ENCODE measurements at regions not wholly inside any gene's neighbourhood (a gene's known extent, or its start where the extent isn't known, plus 50 kb on each side); places are given as distances from the start of the nearest gene placed in this dataset.

GRCh38 chr14:41403360-41403759 is 203.3 kb upstream of the LRFN5 start:
- H3K27me3 Mint-ChIP-seq, result no peaks in the 10 kb centered on the region
- no peak for DNase-seq
- no peak for ATAC-seq
- H3K36me3 Mint-ChIP-seq (ENCODE audit: low read depth), result no peaks in the 10 kb centered on the region
- no peak overlapping the region for H3K4me3 Mint-ChIP-seq
- H3K9me3 Mint-ChIP-seq (ENCODE audit: low read depth), result peaks cover 3% of the 10 kb centered on the region
- H3K4me1 Mint-ChIP-seq, result no peaks in the 10 kb centered on the region
- H3K27ac Mint-ChIP-seq, result no peak overlapping the region
- ChIA-PET POLR2A (interaction anchor here (0.6 kb wide), 1 partner anchor 1789 kb away, joined by 5 read pairs; no protein-coding TSS in a partner anchor), CTCF (no interaction called here)
- intact Hi-C loops (cut with DNase I, micrococcal nuclease), result no loop called here

DNA sequence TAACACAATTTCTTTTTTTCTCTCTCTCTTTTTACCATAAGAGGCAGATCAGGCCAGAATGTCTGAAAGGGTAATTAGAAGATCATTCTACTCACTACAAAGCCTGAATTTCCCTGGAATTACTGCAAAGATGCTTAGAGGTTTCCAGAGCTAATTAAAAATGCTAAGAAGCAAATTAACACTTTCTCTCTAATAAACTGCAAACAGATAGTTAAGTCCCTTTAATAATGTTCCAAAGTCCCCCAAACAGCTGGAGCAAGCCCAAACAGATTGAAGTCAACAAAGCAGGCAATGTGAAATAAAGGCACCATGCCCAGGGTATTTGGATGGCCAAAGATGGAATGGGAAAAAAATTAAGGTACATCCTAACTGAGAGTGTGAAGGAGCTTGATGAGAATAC is 208.8 kb upstream of the LRFN5 start:
- CTCF ChIA-PET, result interaction anchor here (1.0 kb wide), 1 partner anchor 9 kb away, joined by 3 read pairs; no protein-coding TSS in a partner anchor
- Mint-ChIP-seq H3K27ac (no peak overlapping the region), H3K27me3 (no peaks in the 10 kb centered on the region), H3K4me1 (no peaks in the 10 kb centered on the region), H3K36me3 (ENCODE audit: low read depth) (no peaks in the 10 kb centered on the region), H3K9me3 (ENCODE audit: low read depth) (peaks cover 5% of the 10 kb centered on the region), H3K4me3 (no peak overlapping the region)
- no peak for DNase-seq
- intact Hi-C loops (cut with DNase I, micrococcal nuclease), result no loop called here
- no peak for ATAC-seq
- POLR2A ChIA-PET, result no interaction called here

- POLR2A ChIA-PET, result no interaction called here
- intact Hi-C loops (cut with DNase I, micrococcal nuclease), result no loop called here
- DNase-seq, result no peak
- peaks cover 2% of the 10 kb centered on the region for H3K9me3 Mint-ChIP-seq (ENCODE audit: low read depth)
- no peaks in the 10 kb centered on the region for H3K27me3 Mint-ChIP-seq
- CTCF ChIA-PET, result no interaction called here
- H3K4me3 Mint-ChIP-seq, result no peak overlapping the region
- H3K36me3 Mint-ChIP-seq (ENCODE audit: low read depth), result no peaks in the 10 kb centered on the region
- no peak overlapping the region for H3K27ac Mint-ChIP-seq
- no peaks in the 10 kb centered on the region for H3K4me1 Mint-ChIP-seq
- ATAC-seq, result no peak
These were observed 213.2 kb upstream of the LRFN5 start for GRCh38 chr14:41393512-41393911.

GRCh38 chr14:41392226-41392625 is 214.4 kb upstream of the LRFN5 start:
- no peak overlapping the region for H3K27ac Mint-ChIP-seq
- no peaks in the 10 kb centered on the region for H3K36me3 Mint-ChIP-seq (ENCODE audit: low read depth)
- CTCF ChIA-PET, result interaction anchor here (0.7 kb wide), 1 partner anchor 30 kb away, joined by 3 read pairs; no protein-coding TSS in a partner anchor
- DNase-seq (no peak), ATAC-seq (no peak)
- no peaks in the 10 kb centered on the region for H3K27me3 Mint-ChIP-seq
- H3K9me3 Mint-ChIP-seq (ENCODE audit: low read depth), result peaks cover 2% of the 10 kb centered on the region
- intact Hi-C loops (cut with DNase I, micrococcal nuclease), result no loop called here
- H3K4me3 Mint-ChIP-seq, result no peak overlapping the region
- no peaks in the 10 kb centered on the region for H3K4me1 Mint-ChIP-seq
- POLR2A ChIA-PET, result no interaction called here

GRCh38 chr14:41389355-41389754 is 217.3 kb upstream of the LRFN5 start:
- ATAC-seq, result no peak
- ChIA-PET POLR2A (no interaction called here), CTCF (interaction anchor here (1.1 kb wide), 1 partner anchor 9 kb away, joined by 3 read pairs; no protein-coding TSS in a partner anchor)
- no peaks in the 10 kb centered on the region for H3K36me3 Mint-ChIP-seq (ENCODE audit: low read depth)
- intact Hi-C loops (cut with DNase I, micrococcal nuclease), result no loop called here
- no peak for DNase-seq
- H3K4me3 Mint-ChIP-seq, result no peak overlapping the region
- no peaks in the 10 kb centered on the region for H3K4me1 Mint-ChIP-seq
- no peaks in the 10 kb centered on the region for H3K27me3 Mint-ChIP-seq
- H3K9me3 Mint-ChIP-seq (ENCODE audit: low read depth), result peaks cover 3% of the 10 kb centered on the region
- H3K27ac Mint-ChIP-seq, result no peak overlapping the region

DNA sequence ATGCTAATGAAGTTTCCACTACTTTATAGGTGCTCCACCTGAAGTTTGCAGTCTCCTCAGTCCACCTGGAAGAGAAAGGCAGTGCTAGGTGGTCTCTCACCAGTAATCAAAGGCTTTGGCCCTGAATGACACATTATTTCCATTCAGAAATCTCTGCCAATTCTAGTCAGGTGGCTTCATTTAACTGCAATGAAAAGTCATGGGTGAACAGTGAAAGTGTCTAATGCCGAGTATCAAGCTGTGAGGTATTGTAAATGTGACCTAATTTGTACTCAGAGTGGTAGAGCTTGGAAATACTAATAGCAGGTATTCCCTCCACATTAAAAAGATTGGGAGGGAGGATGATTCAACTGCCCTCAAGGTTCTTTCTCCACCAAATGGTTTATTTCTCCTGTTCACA is 220.9 kb upstream of the LRFN5 start:
- no peaks in the 10 kb centered on the region for H3K36me3 Mint-ChIP-seq (ENCODE audit: low read depth)
- no peak overlapping the region for H3K4me3 Mint-ChIP-seq
- intact Hi-C loops (cut with DNase I, micrococcal nuclease), result no loop called here
- peaks cover 3% of the 10 kb centered on the region for H3K9me3 Mint-ChIP-seq (ENCODE audit: low read depth)
- no peak overlapping the region for H3K27ac Mint-ChIP-seq
- no peaks in the 10 kb centered on the region for H3K4me1 Mint-ChIP-seq
- ATAC-seq (no peak), DNase-seq (no peak)
- POLR2A ChIA-PET, result no interaction called here
- H3K27me3 Mint-ChIP-seq, result no peaks in the 10 kb centered on the region
- CTCF ChIA-PET, result no interaction called here

DNA sequence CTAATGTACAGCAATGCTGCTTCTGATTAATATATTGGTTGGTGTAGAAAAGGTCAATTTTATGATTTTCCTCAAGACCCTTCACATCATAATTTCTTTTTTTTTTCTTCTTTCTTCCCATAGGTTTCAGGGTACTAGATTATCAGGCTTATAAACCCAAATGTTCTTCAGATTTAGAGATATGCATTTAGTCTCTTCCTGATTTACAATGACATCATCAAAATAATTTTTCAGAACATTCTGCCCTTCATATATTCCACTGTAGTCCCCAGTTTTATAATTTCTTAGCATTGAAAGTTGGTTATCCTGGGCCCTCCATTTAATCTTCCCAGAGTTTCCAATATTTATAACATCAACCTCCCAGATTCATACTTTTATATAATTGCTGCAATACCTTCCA is 226.7 kb upstream of the LRFN5 start:
- DNase-seq (no peak), ATAC-seq (no peak)
- Mint-ChIP-seq H3K36me3 (ENCODE audit: low read depth) (no peaks in the 10 kb centered on the region), H3K4me3 (no peak overlapping the region), H3K4me1 (no peaks in the 10 kb centered on the region), H3K27me3 (no peaks in the 10 kb centered on the region), H3K27ac (no peak overlapping the region), H3K9me3 (ENCODE audit: low read depth) (peaks cover 2% of the 10 kb centered on the region)
- CTCF ChIA-PET, result no interaction called here
- POLR2A ChIA-PET, result no interaction called here
- intact Hi-C loops (cut with DNase I, micrococcal nuclease), result no loop called here

DNA sequence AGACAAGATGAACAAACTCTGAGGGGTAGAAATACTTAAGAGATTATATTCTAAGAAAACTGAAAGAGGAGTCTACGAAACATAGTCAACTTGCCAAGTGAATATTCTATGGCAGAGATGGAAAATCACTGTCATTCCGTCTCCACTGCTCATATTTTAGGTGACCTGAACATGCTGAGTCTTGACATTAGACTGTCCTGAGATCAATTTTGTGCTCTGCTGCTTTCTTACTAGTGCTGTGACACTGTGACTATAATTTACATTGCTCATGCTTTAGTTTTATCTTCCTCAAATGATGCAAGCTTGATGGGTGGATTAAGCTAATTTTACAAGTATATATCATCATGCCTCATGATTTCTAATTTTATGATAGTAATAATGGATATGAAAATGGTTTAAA is 228.2 kb upstream of the LRFN5 start:
- no peak for ATAC-seq
- Mint-ChIP-seq H3K4me1 (no peaks in the 10 kb centered on the region), H3K27ac (no peak overlapping the region), H3K36me3 (ENCODE audit: low read depth) (no peaks in the 10 kb centered on the region), H3K27me3 (no peaks in the 10 kb centered on the region), H3K4me3 (no peak overlapping the region), H3K9me3 (ENCODE audit: low read depth) (peaks cover 5% of the 10 kb centered on the region)
- POLR2A ChIA-PET, result no interaction called here
- CTCF ChIA-PET, result no interaction called here
- no peak for DNase-seq
- intact Hi-C loops (cut with DNase I, micrococcal nuclease), result no loop called here

DNA sequence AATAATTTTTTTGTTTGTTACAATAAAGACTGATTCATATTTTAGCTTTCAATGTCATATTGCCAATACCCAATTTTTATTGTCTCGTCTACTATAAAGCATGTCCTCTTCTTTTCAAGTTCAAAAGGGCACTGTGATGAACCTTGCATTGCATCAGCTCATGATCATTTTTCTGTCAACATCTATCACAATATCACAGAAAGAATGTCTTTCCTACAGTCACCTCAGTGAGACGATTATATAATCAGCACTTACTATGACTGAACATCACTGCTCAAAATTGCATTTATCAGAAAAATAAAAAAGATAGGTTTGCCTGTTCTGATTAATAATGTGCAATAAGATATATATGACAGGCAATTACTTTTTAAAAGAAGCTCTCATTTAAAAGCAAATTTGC is 228.7 kb upstream of the LRFN5 start:
- Mint-ChIP-seq H3K27ac (no peak overlapping the region), H3K4me1 (no peaks in the 10 kb centered on the region), H3K27me3 (no peaks in the 10 kb centered on the region), H3K9me3 (ENCODE audit: low read depth) (peaks cover 5% of the 10 kb centered on the region), H3K36me3 (ENCODE audit: low read depth) (no peaks in the 10 kb centered on the region), H3K4me3 (no peak overlapping the region)
- ChIA-PET CTCF (interaction anchor here (0.6 kb wide), 1 partner anchor 358 kb away, joined by 3 read pairs; no protein-coding TSS in a partner anchor), POLR2A (interaction anchor here (0.6 kb wide), 1 partner anchor 519 kb away, joined by 3 read pairs; no protein-coding TSS in a partner anchor)
- ATAC-seq, result no peak
- no peak for DNase-seq
- intact Hi-C loops (cut with DNase I, micrococcal nuclease), result no loop called here

DNA sequence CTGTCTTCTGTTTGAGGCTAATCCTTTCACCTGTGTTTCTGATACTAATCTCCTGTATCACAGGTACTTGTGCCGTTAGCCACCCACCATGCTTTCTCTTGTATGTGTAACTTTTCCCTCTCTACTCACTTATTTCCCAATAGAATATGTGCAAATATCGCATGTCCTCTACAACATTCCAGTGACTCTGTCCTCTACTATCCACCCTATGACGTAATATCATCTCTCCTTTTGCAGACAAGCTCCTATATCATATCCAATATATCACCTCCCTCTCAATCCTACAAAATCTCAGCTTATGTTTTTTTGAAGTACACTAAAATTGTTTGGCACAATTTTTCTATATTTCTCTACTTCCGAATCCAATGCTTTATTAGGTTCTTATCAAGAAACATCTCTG is 232.6 kb upstream of the LRFN5 start:
- ATAC-seq, result no peak
- no peak for DNase-seq
- Mint-ChIP-seq H3K27ac (no peak overlapping the region), H3K27me3 (no peaks in the 10 kb centered on the region), H3K4me3 (no peak overlapping the region), H3K4me1 (no peaks in the 10 kb centered on the region), H3K36me3 (ENCODE audit: low read depth) (no peaks in the 10 kb centered on the region), H3K9me3 (ENCODE audit: low read depth) (peaks cover 7% of the 10 kb centered on the region)
- ChIA-PET CTCF (no interaction called here), POLR2A (no interaction called here)
- intact Hi-C loops (cut with DNase I, micrococcal nuclease), result no loop called here

GRCh38 chr14:41362139-41362538 is 244.5 kb upstream of the LRFN5 start:
- intact Hi-C loops (cut with DNase I, micrococcal nuclease), result no loop called here
- ATAC-seq, result no peak
- POLR2A ChIA-PET, result no interaction called here
- H3K27ac Mint-ChIP-seq, result no peak overlapping the region
- H3K4me3 Mint-ChIP-seq, result no peak overlapping the region
- H3K36me3 Mint-ChIP-seq (ENCODE audit: low read depth), result no peaks in the 10 kb centered on the region
- no peaks in the 10 kb centered on the region for H3K4me1 Mint-ChIP-seq
- no peak for DNase-seq
- CTCF ChIA-PET, result interaction anchor here (0.7 kb wide), 1 partner anchor 30 kb away, joined by 3 read pairs; no protein-coding TSS in a partner anchor
- H3K9me3 Mint-ChIP-seq (ENCODE audit: low read depth), result peaks cover 8% of the 10 kb centered on the region
- no peaks in the 10 kb centered on the region for H3K27me3 Mint-ChIP-seq

DNA sequence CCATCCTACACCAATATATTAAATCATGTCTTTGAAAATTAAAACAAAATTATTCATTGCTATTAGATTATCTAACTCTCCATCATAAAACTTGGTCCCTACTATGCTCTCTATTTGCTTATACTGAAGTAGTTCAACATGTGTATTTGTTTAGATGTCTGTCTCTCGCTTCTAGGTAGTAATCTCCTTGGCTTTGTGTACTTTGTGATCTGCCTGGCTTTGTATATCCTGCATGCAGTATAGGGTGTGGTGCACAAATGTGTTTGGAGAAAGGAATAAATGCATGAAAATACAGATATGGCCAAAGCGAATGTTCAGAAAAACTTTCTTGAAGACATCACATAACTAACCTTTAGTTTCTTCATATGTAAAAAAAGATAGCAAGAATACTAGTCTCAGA is 246.6 kb upstream of the LRFN5 start:
- H3K36me3 Mint-ChIP-seq (ENCODE audit: low read depth), result no peaks in the 10 kb centered on the region
- ChIA-PET POLR2A (no interaction called here), CTCF (no interaction called here)
- no peaks in the 10 kb centered on the region for H3K4me1 Mint-ChIP-seq
- no peak for DNase-seq
- no peak overlapping the region for H3K4me3 Mint-ChIP-seq
- no peak for ATAC-seq
- no peak overlapping the region for H3K27ac Mint-ChIP-seq
- peaks cover 8% of the 10 kb centered on the region for H3K9me3 Mint-ChIP-seq (ENCODE audit: low read depth)
- intact Hi-C loops (cut with DNase I, micrococcal nuclease), result no loop called here
- H3K27me3 Mint-ChIP-seq, result no peaks in the 10 kb centered on the region

- DNase-seq (no peak), ATAC-seq (no peak)
- H3K27ac Mint-ChIP-seq, result no peak overlapping the region
- ChIA-PET POLR2A (no interaction called here), CTCF (no interaction called here)
- intact Hi-C loops (cut with DNase I, micrococcal nuclease), result no loop called here
- H3K27me3 Mint-ChIP-seq, result no peaks in the 10 kb centered on the region
- H3K36me3 Mint-ChIP-seq (ENCODE audit: low read depth), result no peaks in the 10 kb centered on the region
- H3K4me3 Mint-ChIP-seq, result no peak overlapping the region
- no peaks in the 10 kb centered on the region for H3K4me1 Mint-ChIP-seq
- no peaks in the 10 kb centered on the region for H3K9me3 Mint-ChIP-seq (ENCODE audit: low read depth)
These were observed 250.8 kb upstream of the LRFN5 start for GRCh38 chr14:41355866-41356265.
